Activated T-cell treated with anti-CD3 and anti-CD28 coated beads, Interleukin-2, amount 50 U/mL, for 72 hours (primary cell): ENCODE measurements at regions not wholly inside any gene's neighbourhood (a gene's known extent, or its start where the extent isn't known, plus 50 kb on each side); places are given as distances from the start of the nearest gene placed in this dataset.

Experiments used
- ATAC-seq, 2 donors: fragments of 150-1000 bp; cut with Tn5 transposase; replicated peaks in 1 of 2; 2 replicates each; pipeline ENCODE4 v1.10.0; 2021; ENCODE audit warnings: moderate library complexity in 2 of 2, mild to moderate bottlenecking in 1 of 2
- DNase-seq, 2 donors: peaks; one replicate each; pipeline ENCODE4 v3.0.0; 2021 to 2022; ENCODE audit warnings: mixed read lengths in 1 of 2
- H3K27ac Mint-ChIP-seq: one replicate; pipeline ENCODE4 v1.8.0; 2022; ENCODE audit warnings: mild to moderate bottlenecking, moderate library complexity, mixed read lengths
- H3K27me3 Mint-ChIP-seq: one replicate; pipeline ENCODE4 v1.8.0; 2022; ENCODE audit warnings: low read depth, mixed read lengths
- H3K36me3 Mint-ChIP-seq, 2 donors: one replicate each; pipeline ENCODE4 v1.8.0; 2022; ENCODE audit warnings: mixed read lengths in 2 of 2, mild to moderate bottlenecking in 1 of 2; ENCODE audit not compliant: insufficient read depth in 2 of 2
- H3K4me1 Mint-ChIP-seq: one replicate; pipeline ENCODE4 v1.8.0; 2022; ENCODE audit warnings: low read depth, mixed read lengths
- H3K4me3 Mint-ChIP-seq, 2 donors: one replicate each; pipeline ENCODE4 v1.8.0; 2022; ENCODE audit warnings: mild to moderate bottlenecking in 2 of 2, mixed read lengths in 2 of 2, moderate library complexity in 2 of 2
- H3K9me3 Mint-ChIP-seq, 2 donors: one replicate each; pipeline ENCODE4 v1.8.0; 2022; ENCODE audit warnings: mixed read lengths in 2 of 2

DNA sequence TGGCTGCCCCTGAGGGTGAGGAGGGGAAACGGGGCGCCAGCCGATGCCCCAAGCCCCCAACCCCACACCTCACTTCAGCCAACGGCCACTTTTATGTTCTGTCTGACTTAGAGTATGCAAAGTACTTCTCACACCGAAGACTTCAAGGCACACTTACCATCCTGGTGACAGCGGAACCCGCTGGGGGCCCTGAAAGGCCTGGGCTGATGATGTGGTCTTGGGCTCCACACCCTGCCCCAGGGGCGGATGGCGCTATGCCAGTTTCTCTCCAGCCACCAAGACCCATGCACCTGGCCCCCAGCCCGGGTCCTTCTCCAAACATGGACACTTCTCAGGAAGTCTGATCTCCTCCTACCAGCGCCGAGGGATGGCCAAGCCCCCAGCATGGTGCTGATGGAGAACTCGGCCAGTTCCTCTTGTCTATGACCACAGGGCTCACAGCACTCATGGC is 175.4 kb downstream of the CTTN start:
- H3K36me3 Mint-ChIP-seq: no peaks in the 10 kb centered on the region
- no peak for DNase-seq

GRCh38 chr11:70574725-70575347 is 176.5 kb downstream of the CTTN start:
- Mint-ChIP-seq H3K27me3 (peaks cover under 1% of the 10 kb centered on the region), H3K36me3 (no peaks in the 10 kb centered on the region), H3K27ac (no peak overlapping the region), H3K9me3 (no peaks in the 10 kb centered on the region), H3K4me1 (no peaks in the 10 kb centered on the region), H3K4me3 (no peak overlapping the region)
- no peak for DNase-seq
- ATAC-seq: no peak

More for the DNA sequence above, 175.4 kb downstream of the CTTN start:
- H3K27me3 Mint-ChIP-seq: peaks cover 5% of the 10 kb centered on the region
- no peaks in the 10 kb centered on the region for H3K4me1 Mint-ChIP-seq
- H3K27ac Mint-ChIP-seq: no peak overlapping the region
- H3K4me3 Mint-ChIP-seq: no peak overlapping the region
- no peak for ATAC-seq
- no peaks in the 10 kb centered on the region for H3K9me3 Mint-ChIP-seq

GRCh38 chr11:70575396-70576060 is 177.2 kb downstream of the CTTN start:
- Mint-ChIP-seq H3K27ac (no peak overlapping the region), H3K9me3 (no peaks in the 10 kb centered on the region), H3K36me3 (no peaks in the 10 kb centered on the region), H3K4me3 (no peak overlapping the region), H3K4me1 (no peaks in the 10 kb centered on the region), H3K27me3 (no peaks in the 10 kb centered on the region)
- DNase-seq: no peak
- no peak for ATAC-seq

- Mint-ChIP-seq H3K36me3 (no peaks in the 10 kb centered on the region), H3K27me3 (no peaks in the 10 kb centered on the region), H3K27ac (no peak overlapping the region), H3K4me1 (no peaks in the 10 kb centered on the region), H3K9me3 (no peaks in the 10 kb centered on the region), H3K4me3 (no peak overlapping the region)
- ATAC-seq (no peak), DNase-seq (no peak)
Observed at GRCh38 chr11:70577258-70577603, 178.9 kb downstream of the CTTN start.

- Mint-ChIP-seq H3K27ac (no peak overlapping the region), H3K9me3 (no peaks in the 10 kb centered on the region), H3K36me3 (no peaks in the 10 kb centered on the region), H3K27me3 (no peaks in the 10 kb centered on the region), H3K4me3 (no peak overlapping the region), H3K4me1 (no peaks in the 10 kb centered on the region)
- no peak for DNase-seq
- ATAC-seq: no peak
Observed at GRCh38 chr11:70577948-70578347, 179.6 kb downstream of the CTTN start.

DNA sequence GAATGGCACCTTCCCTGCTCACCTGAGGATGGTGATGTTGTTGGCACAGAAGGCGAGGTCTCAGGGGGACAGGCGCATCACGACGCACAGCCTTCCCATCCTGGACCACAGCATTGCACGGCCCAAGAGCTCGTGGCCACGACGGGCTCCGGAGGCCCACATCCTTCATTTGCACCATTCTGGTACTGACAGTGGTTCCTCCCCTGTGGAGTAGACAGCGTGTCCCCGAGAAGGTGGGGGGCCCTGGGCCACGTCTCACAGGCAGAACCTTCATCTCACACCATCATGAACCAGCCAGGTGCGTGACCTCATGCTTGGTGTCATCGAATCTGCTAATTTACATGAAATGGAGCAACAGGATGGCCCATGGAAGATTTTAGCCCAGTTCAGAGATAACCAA is 180.0 kb downstream of the CTTN start:
- Mint-ChIP-seq H3K36me3 (no peaks in the 10 kb centered on the region), H3K27me3 (no peaks in the 10 kb centered on the region), H3K4me3 (no peak overlapping the region), H3K27ac (no peak overlapping the region), H3K4me1 (no peaks in the 10 kb centered on the region), H3K9me3 (no peaks in the 10 kb centered on the region)
- ATAC-seq (no peak), DNase-seq (no peak)

GRCh38 chr11:70578831-70579230 is 180.5 kb downstream of the CTTN start:
- Mint-ChIP-seq H3K4me1 (no peaks in the 10 kb centered on the region), H3K27me3 (no peaks in the 10 kb centered on the region), H3K36me3 (no peaks in the 10 kb centered on the region), H3K4me3 (no peak overlapping the region), H3K27ac (no peak overlapping the region), H3K9me3 (no peaks in the 10 kb centered on the region)
- ATAC-seq: no peak
- DNase-seq: no peak

- Mint-ChIP-seq H3K36me3 (no peaks in the 10 kb centered on the region), H3K4me3 (no peak overlapping the region), H3K4me1 (no peaks in the 10 kb centered on the region), H3K27ac (no peak overlapping the region), H3K27me3 (peaks cover 1% of the 10 kb centered on the region), H3K9me3 (no peaks in the 10 kb centered on the region)
- DNase-seq (no peak), ATAC-seq (no peak)
Observed at GRCh38 chr11:70579316-70579955, 181.1 kb downstream of the CTTN start.

- Mint-ChIP-seq H3K36me3 (no peaks in the 10 kb centered on the region), H3K27ac (no peak overlapping the region), H3K9me3 (no peaks in the 10 kb centered on the region)
Observed at GRCh38 chr11:70580036-70580805, 181.9 kb downstream of the CTTN start.

GRCh38 chr11:70581991-70582885 is 183.9 kb downstream of the CTTN start:
- H3K36me3 Mint-ChIP-seq: no peaks in the 10 kb centered on the region
- no peaks in the 10 kb centered on the region for H3K4me1 Mint-ChIP-seq
- DNase-seq: no peak
- peaks cover 20% of the 10 kb centered on the region for H3K27me3 Mint-ChIP-seq
- no peak overlapping the region for H3K4me3 Mint-ChIP-seq
- H3K9me3 Mint-ChIP-seq: no peaks in the 10 kb centered on the region
- ATAC-seq: no peak
- H3K27ac Mint-ChIP-seq: no peak overlapping the region

More at GRCh38 chr11:70580036-70580805, 181.9 kb downstream of the CTTN start:
- ATAC-seq (no peak), DNase-seq (no peak)
- Mint-ChIP-seq H3K4me3 (no peak overlapping the region), H3K4me1 (no peaks in the 10 kb centered on the region), H3K27me3 (peaks cover 6% of the 10 kb centered on the region)

DNA sequence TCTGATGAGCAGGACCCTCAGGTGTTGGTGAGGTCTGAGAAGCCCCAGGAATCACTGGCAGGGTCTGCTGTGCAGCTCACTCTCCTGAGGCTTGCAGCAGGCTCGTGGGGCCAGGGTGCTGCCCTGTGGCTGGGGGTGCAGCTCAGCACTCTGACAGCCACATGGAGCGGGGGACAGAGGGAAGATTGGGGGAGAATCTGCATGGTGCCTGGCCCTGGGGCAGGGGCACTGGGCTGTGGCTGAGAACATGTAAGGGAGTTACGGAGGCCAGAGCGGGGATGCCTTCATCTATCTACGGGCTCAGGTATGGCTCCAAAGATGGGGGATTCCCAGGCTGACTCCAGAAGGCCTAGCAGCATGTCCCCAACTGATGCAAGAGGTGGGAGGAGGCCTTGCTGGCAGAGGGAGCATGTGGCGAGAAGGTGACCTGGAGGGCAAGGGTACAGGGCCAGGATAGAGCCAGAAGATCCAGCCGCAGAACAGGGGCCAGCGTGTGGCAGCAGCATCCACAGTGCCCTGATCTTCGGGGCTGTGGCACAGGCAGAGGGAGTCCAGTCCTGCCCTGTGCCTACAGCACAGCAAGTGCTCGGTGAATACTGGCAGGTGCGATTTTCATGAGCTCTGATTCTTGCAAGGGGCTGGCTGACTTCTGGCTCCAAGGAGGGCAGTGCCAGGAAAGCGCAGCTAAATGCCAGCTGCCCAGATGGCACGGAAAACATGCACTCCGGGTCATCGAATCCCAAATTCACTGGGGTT is 184.7 kb downstream of the CTTN start:
- Mint-ChIP-seq H3K4me3 (no peak overlapping the region), H3K27ac (no peak overlapping the region), H3K27me3 (peaks cover 21% of the 10 kb centered on the region), H3K36me3 (no peaks in the 10 kb centered on the region), H3K9me3 (no peaks in the 10 kb centered on the region), H3K4me1 (no peaks in the 10 kb centered on the region)
- ATAC-seq (no peak), DNase-seq (no peak)

GRCh38 chr11:70583781-70584218 is 185.5 kb downstream of the CTTN start:
- DNase-seq (no peak), ATAC-seq (no peak)
- Mint-ChIP-seq H3K27me3 (peaks cover 21% of the 10 kb centered on the region), H3K4me1 (no peaks in the 10 kb centered on the region), H3K4me3 (no peak overlapping the region), H3K36me3 (no peaks in the 10 kb centered on the region), H3K9me3 (peaks cover 0 to 2% of the 10 kb centered on the region in 2 donors), H3K27ac (no peak overlapping the region)
